ENCODE measurements at regions not wholly inside any gene's neighbourhood (a gene's known extent, or its start where the extent isn't known, plus 50 kb on each side); places are given as distances from the start of the nearest gene placed in this dataset.

GRCh38 chr5:93899026-93899600, 157.7 kb upstream of the POU5F2 start:
- TF ChIP-seq CTCF (IDR thresholded peaks at IDR 0.05; ENCODE audit: extremely low read depth in 1 of 2, insufficient read depth in 1 of 2, low read depth in 1 of 2, low read length in 2 of 2) (peak; percentile 27 to 31), FOS (IDR thresholded peaks at IDR 0.05; ENCODE audit: borderline replicate concordance, insufficient read depth, low read length) (no peak), EZH2 (IDR thresholded peaks at IDR 0.05; ENCODE audit: borderline replicate concordance, low read depth, low read length, severe bottlenecking) (no peak), GATA2 (IDR thresholded peaks at IDR 0.05; ENCODE audit: insufficient read depth, insufficient read length, low read depth, low read length) (no peak)
- intact Hi-C loops (cut with micrococcal nuclease): no loop called here
- Histone ChIP-seq H3K9ac (replicated peaks; ENCODE audit: extremely low read depth, insufficient read depth, low read length) (no peak overlapping the region), H3K9me3 (replicated peaks; ENCODE audit: control insufficient read depth, insufficient read depth, low read length) (no peaks in the 10 kb centered on the region), H3K36me3 (ENCODE audit: control insufficient read depth in 2 of 2, extremely low read depth in 1 of 2, insufficient read depth in 2 of 2, low read length in 2 of 2) (no peaks in the 10 kb centered on the region), H2AFZ (ENCODE audit: low read depth, low read length) (no peak overlapping the region), H3K27ac (ENCODE audit: insufficient read depth, low read depth, low read length) (no peak overlapping the region), H3K4me3 (replicated peaks in 1 of 3; ENCODE audit: insufficient read depth in 1 of 3, low read depth in 1 of 3, low read length in 3 of 3) (no peak overlapping the region), H3K9me1 (replicated peaks; ENCODE audit: control insufficient read depth, extremely low read depth, insufficient read depth, low read length) (no peaks in the 10 kb centered on the region), H4K20me1 (replicated peaks; ENCODE audit: control insufficient read depth, extremely low read depth, insufficient read depth, low read length) (no peaks in the 10 kb centered on the region), H3K4me1 (ENCODE audit: control insufficient read depth, extremely low read depth, insufficient read depth, low read length) (no peaks in the 10 kb centered on the region), H3K27me3 (ENCODE audit: control insufficient read depth in 2 of 2, insufficient read depth in 2 of 2, low read length in 2 of 2) (no peaks in the 10 kb centered on the region), H3K79me2 (ENCODE audit: control insufficient read depth, insufficient read depth, low read length) (no peaks in the 10 kb centered on the region), H3K4me2 (ENCODE audit: insufficient read depth, low read length) (no peak overlapping the region)
- ChIA-PET CTCF (interaction anchor here (0.6 to 1.5 kb wide), 22 partner anchors 9 to 1270 kb away, joined by 3 to 8 read pairs (median 3); no protein-coding TSS in a partner anchor), POLR2A (no interaction called here)
- dilution Hi-C loops (cut with MboI; ENCODE audit: extremely low pct_ligation_motif_present, low sequenced_read_pairs): no loop called here
- no TSS peak for BruUV-seq (replicated peaks)
- FAIRE-seq: no peak
- peak; percentile 9 for DNase-seq (ENCODE audit: low read depth, low spot score)

Measured in endothelial cell of umbilical vein (primary cell).